OCI-LY7 (cell line): ENCODE measurements at regions not wholly inside any gene's neighbourhood (a gene's known extent, or its start where the extent isn't known, plus 50 kb on each side); places are given as distances from the start of the nearest gene placed in this dataset.

Experiments
- BruUV-seq: library from RNA; stranded (reverse); fragments of 400-500 nt; replicated peaks from 2 replicates; lab custom pipeline; 2021; lab: Mats Ljungman, UMichigan
- CTCF ChIA-PET: fragments of 300-600 bp; sonication (Branson Sonifier 250); formaldehyde crosslinking; loops from one replicate; lab custom pipeline; 2022; ENCODE audit warnings: antibody characterized with exemption; ENCODE audit not compliant: unreplicated experiment; lab: Charles Lee
- POLR2A ChIA-PET: fragments of 300-600 bp; sonication (Branson Sonifier 250); formaldehyde crosslinking; loops from one replicate; lab custom pipeline; 2022; ENCODE audit warnings: antibody characterized with exemption; lab: Charles Lee
- DNase-seq: peaks from one replicate; pipeline ENCODE4 v3.0.0-alpha.2; 2015; ENCODE audit warnings: low spot score
- H2AFZ ChIP-seq: fragments of 200-600 bp; sonication (generic), shearing (Covaris generic); 2 replicates; pipeline ENCODE4 v1.6.1; 2014; ENCODE audit warnings: mild to moderate bottlenecking, antibody characterized with exemption, low read length, moderate library complexity
- H3K27ac ChIP-seq: fragments of 200-600 bp; sonication (generic); 2 replicates; pipeline ENCODE4 v1.5.1; 2014; ENCODE audit warnings: mixed run types, low read depth, mild to moderate bottlenecking, moderate library complexity, low read length, inconsistent platforms; ENCODE audit not compliant: poor library complexity, severe bottlenecking
- H3K36me3 ChIP-seq: fragments of 200-600 bp; sonication (generic); 2 replicates; pipeline ENCODE4 v1.6.1; 2014; ENCODE audit warnings: mild to moderate bottlenecking, antibody characterized with exemption, low read length, moderate library complexity, mixed read lengths; ENCODE audit not compliant: insufficient read depth
- H3K4me1 ChIP-seq: fragments of 200-600 bp; sonication (generic); 2 replicates; pipeline ENCODE4 v1.5.1; 2014; ENCODE audit warnings: mild to moderate bottlenecking, low read length; ENCODE audit not compliant: insufficient read depth, poor library complexity, severe bottlenecking
- H3K4me2 ChIP-seq: fragments of 200-600 bp; sonication (generic); 2 replicates; pipeline ENCODE4 v1.6.1; 2014; ENCODE audit warnings: mild to moderate bottlenecking, low read length
- H3K4me3 ChIP-seq: fragments of 200-600 bp; sonication (generic); 2 replicates; pipeline ENCODE4 v1.5.1; 2014; ENCODE audit warnings: mild to moderate bottlenecking, low read depth, low read length; ENCODE audit not compliant: poor library complexity, severe bottlenecking
- H3K79me2 ChIP-seq: fragments of 200-600 bp; sonication (generic); 2 replicates; pipeline ENCODE4 v1.6.1; 2016; ENCODE audit warnings: low read depth, mild to moderate bottlenecking, low read length, moderate library complexity, mixed read lengths; ENCODE audit not compliant: insufficient read depth
- H3K9me2 ChIP-seq: fragments of 200-600 bp; sonication (generic); 2 replicates; pipeline ENCODE4 v1.6.1; 2016; ENCODE audit warnings: mild to moderate bottlenecking, low read length, mixed read lengths; ENCODE audit not compliant: insufficient read depth
- H3K9me3 ChIP-seq: fragments of 200-600 bp; sonication (generic); 2 replicates; pipeline ENCODE4 v1.6.1; 2014; ENCODE audit warnings: mild to moderate bottlenecking, mixed run types, low read length, mixed read lengths
- H4K20me1 ChIP-seq: fragments of 200-600 bp; sonication (generic); 2 replicates; pipeline ENCODE4 v1.6.1; 2014; ENCODE audit warnings: mild to moderate bottlenecking, antibody characterized with exemption, low read length, moderate library complexity, mixed read lengths; ENCODE audit not compliant: insufficient read depth
- EZH2phosphoT487 ChIP-seq: fragments of 200-600 bp; sonication (generic); IDR thresholded peaks from 2 replicates; pipeline ENCODE4 v1.6.1; 2018; ENCODE audit warnings: low read depth, borderline replicate concordance, mild to moderate bottlenecking, mixed run types, antibody characterized with exemption, low read length, moderate library complexity, mixed read lengths
- intact Hi-C: fragments of 100-400 bp; cut with micrococcal nuclease; formaldehyde crosslinking; loops from one replicate; pipeline ENCODE4 v1.10.0; 2022; ENCODE audit not compliant: unreplicated experiment
- TF ChIP-seq, protein P1 (sequence below): fragments of 200-600 bp; sonication (generic); conservative IDR thresholded peaks from 2 replicates; pipeline ENCODE4 v1.5.1; 2014; ENCODE audit warnings: mild to moderate bottlenecking, antibody characterized with exemption, low read length, moderate library complexity, mixed read lengths

DNA sequence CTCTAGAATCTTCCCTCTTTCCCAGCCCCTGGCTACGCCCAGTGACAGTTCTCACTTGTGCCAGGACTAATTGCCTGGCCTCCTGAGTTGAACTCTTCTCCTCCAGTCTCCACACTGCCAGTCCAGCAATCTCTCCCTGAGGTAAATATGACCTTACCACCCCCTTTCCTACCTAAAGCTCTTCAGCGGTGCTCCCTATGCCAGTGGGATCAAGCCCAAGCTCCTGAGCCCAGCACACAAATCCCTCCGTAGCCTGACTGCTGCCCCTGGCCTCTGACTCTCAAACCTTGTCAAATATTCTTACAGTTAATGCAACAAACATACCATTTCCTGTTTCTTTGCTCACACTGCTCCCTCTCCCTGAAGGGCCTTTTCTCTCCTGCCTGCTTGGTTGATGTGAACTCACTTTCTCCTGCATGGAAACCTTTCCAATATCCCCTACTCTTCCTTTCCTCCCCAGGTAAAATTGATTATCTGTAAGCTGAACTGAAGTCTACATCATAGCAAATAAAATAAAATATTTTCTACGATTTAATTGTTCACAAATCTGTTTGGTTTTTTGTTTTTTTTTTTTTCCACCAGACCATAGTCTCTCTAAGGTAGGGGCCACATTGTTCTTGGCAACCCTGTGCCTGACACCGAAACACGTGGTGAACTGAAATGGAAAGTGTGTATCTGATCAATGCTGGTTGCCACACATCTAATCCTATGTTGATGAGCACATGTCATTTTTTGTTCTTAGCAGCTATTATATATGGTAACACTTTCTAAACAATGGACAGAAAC, 147.5 kb downstream of the SLC38A6 start:
- peak overlapping the region; percentile 80 for H2AFZ ChIP-seq
- no peaks in the 10 kb centered on the region for H3K9me2 ChIP-seq
- no peaks in the 10 kb centered on the region for H3K79me2 ChIP-seq
- no peaks in the 10 kb centered on the region for H3K36me3 ChIP-seq
- CTCF ChIA-PET: no interaction called here
- intact Hi-C loops: no loop called here
- POLR2A ChIA-PET: interaction anchor here (0.6 to 0.7 kb wide), 3 partner anchors 124 to 1515 kb away, joined by 3 to 4 read pairs (median 3); no protein-coding TSS in a partner anchor
- DNase-seq: peak; percentile 33
- H3K9me3 ChIP-seq: no peaks in the 10 kb centered on the region
- no peak overlapping the region for H3K27ac ChIP-seq
- no peaks in the 10 kb centered on the region for H4K20me1 ChIP-seq
- TF ChIP-seq EZH2phosphoT487: no peak
- TF ChIP-seq, protein P1, sequence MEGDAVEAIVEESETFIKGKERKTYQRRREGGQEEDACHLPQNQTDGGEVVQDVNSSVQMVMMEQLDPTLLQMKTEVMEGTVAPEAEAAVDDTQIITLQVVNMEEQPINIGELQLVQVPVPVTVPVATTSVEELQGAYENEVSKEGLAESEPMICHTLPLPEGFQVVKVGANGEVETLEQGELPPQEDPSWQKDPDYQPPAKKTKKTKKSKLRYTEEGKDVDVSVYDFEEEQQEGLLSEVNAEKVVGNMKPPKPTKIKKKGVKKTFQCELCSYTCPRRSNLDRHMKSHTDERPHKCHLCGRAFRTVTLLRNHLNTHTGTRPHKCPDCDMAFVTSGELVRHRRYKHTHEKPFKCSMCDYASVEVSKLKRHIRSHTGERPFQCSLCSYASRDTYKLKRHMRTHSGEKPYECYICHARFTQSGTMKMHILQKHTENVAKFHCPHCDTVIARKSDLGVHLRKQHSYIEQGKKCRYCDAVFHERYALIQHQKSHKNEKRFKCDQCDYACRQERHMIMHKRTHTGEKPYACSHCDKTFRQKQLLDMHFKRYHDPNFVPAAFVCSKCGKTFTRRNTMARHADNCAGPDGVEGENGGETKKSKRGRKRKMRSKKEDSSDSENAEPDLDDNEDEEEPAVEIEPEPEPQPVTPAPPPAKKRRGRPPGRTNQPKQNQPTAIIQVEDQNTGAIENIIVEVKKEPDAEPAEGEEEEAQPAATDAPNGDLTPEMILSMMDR: no peak
- H3K4me2 ChIP-seq: no peak overlapping the region
- BruUV-seq: no TSS peak
- peaks cover 5% of the 10 kb centered on the region for H3K4me1 ChIP-seq
- H3K4me3 ChIP-seq: no peak overlapping the region

DNA sequence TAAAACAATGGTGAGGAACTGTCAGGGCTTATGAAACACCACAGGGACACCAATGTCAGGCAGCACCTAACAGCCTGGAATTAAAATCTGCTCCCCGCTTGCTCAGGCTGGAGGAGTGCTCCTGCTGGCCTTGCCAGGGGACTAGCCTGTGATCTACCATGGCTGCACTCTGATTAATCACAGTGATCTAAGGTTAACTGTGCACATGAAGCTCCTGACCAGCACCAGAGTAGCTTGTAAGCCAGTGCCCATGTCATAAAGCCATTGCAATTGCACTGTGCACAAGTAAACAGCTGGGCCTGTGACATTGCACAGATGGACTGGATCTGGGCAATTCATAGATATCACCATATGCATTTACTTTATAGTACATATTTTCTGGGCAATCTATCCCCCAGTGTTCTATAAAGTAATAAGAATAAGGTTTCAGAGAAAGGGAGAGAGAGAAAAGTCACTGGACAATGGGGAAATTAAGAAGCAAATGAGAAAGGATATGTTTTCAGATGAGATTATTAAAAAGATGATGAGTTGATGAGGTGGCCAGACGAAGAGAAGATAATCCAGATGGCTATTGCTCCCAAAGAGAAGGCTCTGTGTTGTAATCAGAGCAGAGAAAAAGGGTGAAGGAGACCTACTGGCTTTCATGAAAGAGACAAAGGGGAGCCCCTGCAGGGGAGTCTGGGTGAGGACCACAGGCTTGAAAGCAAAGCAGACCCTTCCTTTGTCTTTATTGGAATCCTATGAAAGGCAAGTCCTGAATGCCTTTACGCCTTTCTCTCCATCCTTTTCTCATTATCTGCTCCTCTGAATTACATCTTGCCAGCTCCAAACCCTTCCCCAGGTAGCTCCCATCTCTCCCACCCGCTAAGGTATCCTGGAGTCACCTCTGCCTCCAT, 145.8 kb downstream of the SLC38A6 start:
- no peak overlapping the region for H3K4me3 ChIP-seq
- H4K20me1 ChIP-seq: no peaks in the 10 kb centered on the region
- H3K4me1 ChIP-seq: peaks cover 5% of the 10 kb centered on the region
- H3K79me2 ChIP-seq: no peaks in the 10 kb centered on the region
- BruUV-seq: no TSS peak
- no peak for TF ChIP-seq EZH2phosphoT487
- TF ChIP-seq, protein P1: no peak
- no peaks in the 10 kb centered on the region for H3K9me2 ChIP-seq
- POLR2A ChIA-PET: interaction anchor here (0.6 kb wide), 1 partner anchor 86 kb away, joined by 5 read pairs; no protein-coding TSS in a partner anchor
- intact Hi-C loops: no loop called here
- DNase-seq: no peak
- H3K27ac ChIP-seq: no peak overlapping the region
- H2AFZ ChIP-seq: no peak overlapping the region
- H3K36me3 ChIP-seq: no peaks in the 10 kb centered on the region
- CTCF ChIA-PET: no interaction called here
- H3K9me3 ChIP-seq: no peaks in the 10 kb centered on the region
- no peak overlapping the region for H3K4me2 ChIP-seq
